ENCODE measurements at regions not wholly inside any gene's neighbourhood (a gene's known extent, or its start where the extent isn't known, plus 50 kb on each side); places are given as distances from the start of the nearest gene placed in this dataset.

- no peak for DNase-seq
- Histone ChIP-seq H3K27me3 (no peaks in the 10 kb centered on the region), H3K36me3 (no peaks in the 10 kb centered on the region), H3K27ac (no peak overlapping the region), H3K4me1 (peaks cover 0 to 3% (median 0%) of the 10 kb centered on the region in 4 donors), H3K9me3 (no peaks in the 10 kb centered on the region), H3K4me3 (no peak overlapping the region)
- TF ChIP-seq POLR2A (IDR thresholded peaks at IDR 0.05) (no peak), POLR2AphosphoS5 (IDR thresholded peaks at IDR 0.05) (no peak), CTCF (IDR thresholded peaks at IDR 0.05) (no peak), EP300 (IDR thresholded peaks at IDR 0.05; ENCODE audit: low read depth) (no peak)
- intact Hi-C loops (cut with DNase I; ENCODE audit: low total_unique reads) = no loop called here
- 88 to 94% methylated on average over 3 of the region's 3 CpGs for WGBS, 2 donors (ENCODE audit: low coverage in 1 of 2)
- in situ Hi-C loops (cut with MboI; ENCODE audit: low pct_ligation_motif_present in 1 of 4, low pct_unique_long_range_greater_than_20kb in 1 of 4, low sequenced_read_pairs in 3 of 4) = no loop called here
These were observed 92.1 kb upstream of the FAM3C start for GRCh38 chr7:121488111-121488650.

GRCh38 chr7:121486590-121486989 lies 90.5 kb upstream of the FAM3C start:
- no peaks in the 10 kb centered on the region for H3K9me3 ChIP-seq
- no peak overlapping the region for H3K27ac ChIP-seq
- intact Hi-C loops (cut with DNase I; ENCODE audit: low total_unique reads) = no loop called here
- H3K4me3 ChIP-seq = no peak overlapping the region
- H3K36me3 ChIP-seq = no peaks in the 10 kb centered on the region
- in situ Hi-C loops (cut with MboI; ENCODE audit: low pct_ligation_motif_present in 1 of 4, low pct_unique_long_range_greater_than_20kb in 1 of 4, low sequenced_read_pairs in 3 of 4) = no loop called here
- 86 to 89% methylated on average over 1 of the region's 1 CpG for WGBS, 2 donors (ENCODE audit: low coverage in 1 of 2)
- TF ChIP-seq POLR2AphosphoS5 (IDR thresholded peaks at IDR 0.05) = no peak
- TF ChIP-seq POLR2A (IDR thresholded peaks at IDR 0.05) = no peak
- TF ChIP-seq CTCF (IDR thresholded peaks at IDR 0.05) = no peak
- TF ChIP-seq EP300 (IDR thresholded peaks at IDR 0.05; ENCODE audit: low read depth) = no peak
- H3K4me1 ChIP-seq = peaks cover 0 to 3% (median 0%) of the 10 kb centered on the region in 4 donors
- DNase-seq = no peak
- no peaks in the 10 kb centered on the region for H3K27me3 ChIP-seq

- no peak for DNase-seq
- no peaks in the 10 kb centered on the region for H3K27me3 ChIP-seq
- H3K4me3 ChIP-seq = no peak overlapping the region
- H3K9me3 ChIP-seq = no peaks in the 10 kb centered on the region
- intact Hi-C loops (cut with DNase I; ENCODE audit: low total_unique reads) = no loop called here
- in situ Hi-C loops (cut with MboI; ENCODE audit: low pct_ligation_motif_present in 1 of 4, low pct_unique_long_range_greater_than_20kb in 1 of 4, low sequenced_read_pairs in 3 of 4) = no loop called here
- 93 to 96% methylated on average over 3 to 7 of the region's 7 CpGs for WGBS, 2 donors (ENCODE audit: low coverage in 1 of 2)
- peaks cover 0 to 4% (median 1%) of the 10 kb centered on the region in 4 donors for H3K4me1 ChIP-seq
- TF ChIP-seq POLR2A (IDR thresholded peaks at IDR 0.05) (no peak), EP300 (IDR thresholded peaks at IDR 0.05; ENCODE audit: low read depth) (no peak), POLR2AphosphoS5 (IDR thresholded peaks at IDR 0.05) (no peak), CTCF (IDR thresholded peaks at IDR 0.05) (no peak)
- peak overlapping the region in 3 of 4 donors; percentile 45 to 53 (median 46) for H3K27ac ChIP-seq
- H3K36me3 ChIP-seq = no peaks in the 10 kb centered on the region
These were observed 89.5 kb upstream of the FAM3C start for GRCh38 chr7:121485467-121486243.

GRCh38 chr7:121484089-121484763 lies 88.1 kb upstream of the FAM3C start:
- Histone ChIP-seq H3K27ac (no peak overlapping the region), H3K4me3 (no peak overlapping the region), H3K9me3 (no peaks in the 10 kb centered on the region), H3K27me3 (no peaks in the 10 kb centered on the region), H3K36me3 (no peaks in the 10 kb centered on the region), H3K4me1 (peaks cover 0 to 9% (median 1%) of the 10 kb centered on the region in 4 donors)
- WGBS, 2 donors (ENCODE audit: low coverage in 1 of 2) = 67 to 79% methylated on average over 2 of the region's 2 CpGs
- in situ Hi-C loops (cut with MboI; ENCODE audit: low pct_ligation_motif_present in 1 of 4, low pct_unique_long_range_greater_than_20kb in 1 of 4, low sequenced_read_pairs in 3 of 4) = no loop called here
- DNase-seq = no peak
- intact Hi-C loops (cut with DNase I; ENCODE audit: low total_unique reads) = no loop called here
- no peak for TF ChIP-seq POLR2AphosphoS5 (IDR thresholded peaks at IDR 0.05)

Measured in transverse colon (tissue), 4 donors.